Mammary epithelial cell (primary cell): ENCODE measurements at regions not wholly inside any gene's neighbourhood (a gene's known extent, or its start where the extent isn't known, plus 50 kb on each side); places are given as distances from the start of the nearest gene placed in this dataset.

Experiments used
- CTCF ChIP-seq, 2 donors: IDR thresholded peaks in 1 of 2; conservative IDR thresholded peaks in 1 of 2; 2 replicates each; pipeline ENCODE4 v1.5.1; 2011 to 2012; ENCODE audit warnings: inconsistent platforms in 2 of 2, low read length in 2 of 2, mild to moderate bottlenecking in 2 of 2, control low read depth in 1 of 2, low read depth in 1 of 2; ENCODE audit not compliant: insufficient read depth in 1 of 2; ENCODE audit errors: extremely low read depth in 1 of 2
- EZH2 ChIP-seq: IDR thresholded peaks from 2 replicates; pipeline ENCODE4 v1.6.1; 2012; ENCODE audit warnings: low read length, inconsistent platforms, borderline replicate concordance

GRCh38 chr6:93964926-93965325 is 545.6 kb upstream of the EPHA7 start:
- TF ChIP-seq CTCF (conservative IDR thresholded peaks at IDR 0.05 in 1 of 2, IDR thresholded peaks at IDR 0.05 in 1 of 2; ENCODE audit: extremely low read depth in 1 of 2, insufficient read depth in 1 of 2, low read depth in 1 of 2, low read length in 2 of 2) = no peak
- no peak for TF ChIP-seq EZH2
